RPMI8226 (cell line): ENCODE measurements at regions not wholly inside any gene's neighbourhood (a gene's known extent, or its start where the extent isn't known, plus 50 kb on each side); places are given as distances from the start of the nearest gene placed in this dataset.

ENCODE experiments used
- DNase-seq: peaks from one replicate; pipeline ENCODE4 v3.0.0-alpha.2; 2015

DNA sequence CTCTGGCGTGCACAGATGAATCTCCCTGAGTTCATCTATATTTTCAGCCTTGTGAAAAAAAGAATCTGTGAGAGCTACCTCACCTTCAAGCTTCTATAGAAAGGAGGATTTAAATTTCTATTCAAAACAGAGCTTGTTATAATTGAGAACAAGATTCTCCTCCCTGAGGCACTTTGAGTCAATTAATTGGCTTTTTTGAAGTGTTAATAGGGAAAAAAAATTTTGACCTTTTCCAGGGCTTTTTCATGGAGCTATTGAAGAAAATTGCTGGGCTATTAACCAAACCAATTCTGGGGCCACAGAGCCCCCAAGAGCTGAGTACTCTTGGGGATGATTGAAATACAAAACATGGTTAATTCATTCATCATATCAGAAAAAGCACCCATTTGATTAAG lies 225.1 kb downstream of the CMPK2 start:
- DNase-seq, result no peak

- no peak for DNase-seq
Observed at GRCh38 chr2:6641956-6642355, 223.8 kb downstream of the CMPK2 start.

GRCh38 chr2:6644261-6644660 lies 221.4 kb downstream of the CMPK2 start:
- no peak for DNase-seq

DNA sequence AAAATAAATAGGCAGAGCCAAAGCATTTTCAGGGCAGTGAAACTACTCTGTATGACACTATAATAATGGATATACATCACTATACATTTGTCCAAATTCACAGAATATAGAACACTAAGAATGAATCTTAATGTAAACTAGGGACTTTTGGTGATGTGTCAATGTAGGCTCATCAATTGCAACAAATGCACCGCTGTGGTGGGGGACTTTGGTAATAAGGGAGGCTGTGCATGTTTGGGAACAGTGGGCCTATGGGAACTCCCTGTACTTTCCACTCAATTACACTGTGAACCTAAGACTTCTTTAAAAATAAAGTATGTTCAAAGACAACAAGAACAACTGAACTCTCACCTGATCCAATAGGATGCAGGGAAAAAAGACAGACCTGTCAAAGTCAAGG lies 220.7 kb downstream of the CMPK2 start:
- no peak for DNase-seq

DNA sequence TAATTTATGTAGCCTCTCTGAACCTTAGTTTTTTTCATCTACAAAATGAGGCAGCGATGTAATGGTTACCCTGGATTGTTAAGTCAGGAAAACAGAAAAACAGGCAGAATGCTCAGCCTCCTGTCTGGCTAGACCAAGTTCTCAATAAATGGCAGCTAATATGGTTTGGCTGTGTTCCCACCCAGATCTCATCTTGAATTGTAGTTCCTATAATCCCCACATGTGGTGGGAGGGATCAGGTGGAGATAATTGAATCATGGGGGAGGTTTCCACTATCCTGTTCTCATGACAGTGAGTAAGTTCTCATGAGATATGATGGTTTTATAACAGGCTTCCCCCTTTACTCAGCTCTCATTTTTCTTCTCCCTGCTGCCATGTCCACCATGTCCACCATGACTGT lies 220.0 kb downstream of the CMPK2 start:
- DNase-seq, result no peak

DNA sequence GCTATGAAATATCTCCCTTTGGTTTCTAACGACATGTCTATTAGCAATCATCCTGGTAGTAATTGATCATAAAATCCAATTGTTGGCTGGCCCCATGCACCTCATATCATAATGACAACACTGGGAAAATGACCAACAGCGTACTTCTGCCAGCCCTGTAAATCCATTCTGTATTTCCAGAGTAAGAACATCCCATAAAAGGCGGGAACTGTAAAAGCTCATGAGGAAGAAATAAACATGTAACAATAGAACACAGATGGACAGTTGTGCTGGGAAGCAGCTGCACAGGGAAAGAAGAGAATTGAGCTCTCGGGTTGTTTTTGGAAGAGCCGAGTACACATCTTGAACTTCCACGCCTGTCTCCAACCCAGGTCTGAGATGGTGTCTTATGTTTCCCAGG lies 218.7 kb downstream of the CMPK2 start:
- no peak for DNase-seq

GRCh38 chr2:6648596-6649247 lies 217.0 kb downstream of the CMPK2 start:
- DNase-seq, result no peak

DNA sequence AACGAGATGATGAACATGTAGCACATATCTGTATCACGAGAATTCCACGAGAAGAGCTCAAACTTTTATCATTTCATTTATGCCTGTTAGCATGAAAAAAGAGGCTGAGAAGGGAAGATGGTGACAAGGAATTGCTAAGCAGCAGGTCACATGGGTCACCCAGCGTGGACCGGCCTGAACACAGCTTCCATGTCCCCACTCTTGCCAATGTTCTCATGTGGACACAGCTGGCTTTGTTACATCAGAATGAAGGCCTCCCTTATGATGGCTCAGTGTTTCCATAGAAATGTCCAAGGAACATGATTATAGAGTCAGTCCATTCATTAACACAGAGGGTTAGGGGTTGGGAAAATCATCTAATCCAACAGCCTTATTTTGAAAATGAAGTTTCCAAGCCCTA lies 215.4 kb downstream of the CMPK2 start:
- DNase-seq, result no peak

- DNase-seq, result no peak
Observed at GRCh38 chr2:6652251-6652650, 213.5 kb downstream of the CMPK2 start.

GRCh38 chr2:6653281-6653750 lies 212.4 kb downstream of the CMPK2 start:
- no peak for DNase-seq

GRCh38 chr2:6654279-6654678 lies 211.4 kb downstream of the CMPK2 start:
- no peak for DNase-seq

GRCh38 chr2:6656633-6657032 lies 209.1 kb downstream of the CMPK2 start:
- DNase-seq, result no peak

DNA sequence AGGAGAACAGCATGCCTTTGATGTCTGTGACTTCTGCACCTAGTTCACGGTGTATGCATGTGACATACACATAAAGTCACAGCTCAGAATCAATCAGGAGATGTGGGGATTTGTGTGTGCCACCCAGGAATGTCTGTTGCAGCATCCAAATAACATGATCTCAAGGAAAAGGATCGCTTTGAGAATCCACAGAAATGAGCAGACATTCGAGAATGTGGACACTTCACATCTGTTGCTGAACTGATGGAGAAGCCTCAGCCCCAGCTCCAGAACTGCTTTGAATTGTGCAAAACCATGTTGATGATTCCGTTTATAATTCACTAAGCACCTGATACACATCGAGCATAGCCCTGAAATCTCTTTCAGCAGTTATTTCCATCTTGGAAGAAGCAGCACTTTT lies 208.6 kb downstream of the CMPK2 start:
- DNase-seq, result no peak

DNA sequence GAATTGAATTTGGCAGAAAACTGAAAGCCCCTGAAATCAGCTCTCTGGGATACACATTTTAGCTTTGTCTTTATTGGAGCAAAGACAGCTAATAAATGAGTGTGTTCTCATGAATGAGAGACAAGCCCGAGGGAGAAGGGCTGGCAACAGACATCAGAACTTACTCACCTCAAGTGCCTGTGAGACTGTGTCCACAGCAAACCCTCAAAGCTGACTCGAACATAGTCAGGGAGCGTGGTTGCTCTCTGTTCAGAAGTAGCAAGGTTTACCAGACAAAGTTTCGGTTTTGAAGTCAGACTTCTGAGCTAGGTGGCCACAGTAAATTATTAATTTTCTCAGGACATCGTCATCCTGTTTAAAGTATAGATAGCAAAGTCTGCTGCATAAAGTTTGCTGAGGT lies 207.9 kb downstream of the CMPK2 start:
- DNase-seq, result no peak

DNA sequence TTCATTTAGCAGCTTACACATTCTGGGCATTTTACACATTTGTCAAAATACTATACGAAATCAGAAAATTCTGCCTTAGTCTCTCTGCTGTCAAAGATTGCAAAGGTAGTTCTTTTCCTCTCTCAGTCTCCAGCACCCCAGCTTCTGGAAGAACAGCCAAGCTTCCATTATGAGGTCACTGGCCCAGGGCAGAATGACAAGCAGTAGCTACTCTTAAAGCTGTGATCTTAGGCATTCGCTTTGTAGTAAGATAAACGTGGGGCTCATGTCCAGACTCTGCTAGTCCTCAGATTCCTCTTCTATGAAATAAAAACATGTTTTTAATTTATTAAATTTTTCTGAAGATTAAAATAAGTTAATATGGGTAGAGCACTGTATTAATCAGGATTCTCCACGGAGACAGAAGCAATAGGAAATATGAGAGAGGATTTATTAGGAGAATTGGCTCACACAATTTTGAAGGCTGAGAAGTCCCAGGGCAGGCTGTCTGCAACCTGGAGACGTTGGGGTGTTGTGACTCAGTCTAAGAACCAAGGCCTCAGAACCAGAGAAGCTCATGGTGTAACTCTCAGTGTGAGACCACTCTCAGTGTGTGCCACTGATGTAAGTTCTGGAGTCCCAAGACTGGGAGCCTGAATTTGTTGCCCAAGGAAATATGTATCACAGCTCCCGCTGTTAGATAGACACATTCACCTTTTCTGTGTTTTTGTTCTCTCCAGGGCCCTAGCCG lies 201.2 kb downstream of the CMPK2 start:
- DNase-seq, result no peak

DNA sequence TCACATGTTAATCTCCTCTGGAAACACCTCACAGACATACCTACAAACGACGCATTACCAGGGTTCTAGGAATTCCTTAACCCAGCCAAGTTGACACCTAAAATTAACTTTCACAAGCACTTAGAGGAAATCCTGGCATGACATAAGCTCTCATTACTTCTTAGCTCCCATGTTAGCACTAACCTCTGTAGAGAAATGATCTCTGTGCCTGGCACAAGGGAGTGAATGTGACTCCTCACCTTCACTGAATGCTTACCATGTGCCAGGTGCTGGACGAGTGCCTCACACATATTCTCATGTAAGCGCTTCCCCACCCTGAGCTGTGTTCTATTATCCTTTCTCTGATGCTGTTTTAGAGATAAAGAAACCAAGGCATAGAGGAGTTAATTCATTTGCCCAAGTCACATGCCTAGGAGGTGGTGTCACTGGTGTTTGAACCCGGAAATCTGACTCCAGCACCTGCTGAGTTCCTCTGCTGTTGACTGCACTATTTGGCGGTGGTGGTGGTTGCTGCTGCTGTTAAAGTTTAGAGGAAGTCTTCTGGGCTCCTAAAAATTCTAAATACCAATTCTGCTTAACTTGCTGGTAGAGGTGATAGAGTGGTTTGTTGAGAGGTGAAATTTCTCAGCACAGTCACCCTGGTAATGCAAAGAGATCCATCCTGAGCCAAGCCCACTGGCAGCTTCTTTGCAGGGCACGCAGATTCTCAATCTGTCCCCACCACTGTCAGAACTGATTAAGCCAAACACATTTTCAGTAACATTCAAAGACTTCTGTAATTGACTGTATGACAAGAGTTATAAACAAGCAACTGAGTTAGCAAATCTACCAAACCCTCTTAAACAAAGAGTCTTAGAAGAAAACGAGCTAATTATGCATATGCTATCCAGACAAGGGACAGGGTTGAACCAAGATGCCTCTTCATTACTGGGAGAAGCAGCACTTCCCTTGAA lies 200.3 kb downstream of the CMPK2 start:
- no peak for DNase-seq

DNA sequence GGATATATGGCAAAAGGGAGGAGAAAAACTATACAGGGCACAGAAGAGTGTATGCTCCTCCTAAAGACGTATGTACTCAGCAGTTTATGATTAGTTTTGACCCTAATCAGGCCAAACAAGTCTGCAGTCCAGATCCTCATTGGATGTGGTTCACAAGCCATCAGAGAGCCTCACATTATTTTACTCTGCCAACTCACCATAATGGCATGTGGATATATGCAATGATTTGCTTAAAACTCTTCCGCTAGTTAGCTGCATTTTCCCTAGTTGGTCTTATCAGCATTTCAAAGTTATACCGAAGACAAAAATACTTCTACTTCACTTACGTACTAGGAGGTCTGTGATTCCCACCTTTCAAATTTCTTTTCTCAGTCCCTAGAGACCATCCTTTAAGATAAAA lies 198.4 kb downstream of the CMPK2 start:
- DNase-seq, result no peak

DNA sequence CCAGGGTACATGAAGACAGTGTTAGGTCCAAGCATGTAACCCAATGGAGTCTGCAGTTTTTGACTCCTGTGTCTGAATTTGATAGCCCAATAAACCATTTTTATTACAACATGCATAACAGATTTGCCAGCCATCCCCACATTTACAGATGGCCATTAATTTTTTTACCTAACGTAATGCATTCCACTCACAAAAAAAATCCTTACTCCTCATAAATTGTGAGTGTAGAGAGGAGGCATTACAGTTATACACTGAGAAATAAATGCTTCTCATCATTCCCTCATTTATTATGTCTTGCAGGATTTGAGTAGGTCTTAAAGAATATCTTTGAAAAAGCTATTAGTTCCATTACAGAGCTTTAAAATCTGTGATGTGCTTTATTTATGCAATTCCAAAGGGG lies 193.8 kb downstream of the CMPK2 start:
- no peak for DNase-seq

- DNase-seq, result no peak
Observed at GRCh38 chr2:6674381-6674780, 191.3 kb downstream of the CMPK2 start.

- no peak for DNase-seq
Observed at GRCh38 chr2:6675791-6676190, 189.9 kb downstream of the CMPK2 start.

DNA sequence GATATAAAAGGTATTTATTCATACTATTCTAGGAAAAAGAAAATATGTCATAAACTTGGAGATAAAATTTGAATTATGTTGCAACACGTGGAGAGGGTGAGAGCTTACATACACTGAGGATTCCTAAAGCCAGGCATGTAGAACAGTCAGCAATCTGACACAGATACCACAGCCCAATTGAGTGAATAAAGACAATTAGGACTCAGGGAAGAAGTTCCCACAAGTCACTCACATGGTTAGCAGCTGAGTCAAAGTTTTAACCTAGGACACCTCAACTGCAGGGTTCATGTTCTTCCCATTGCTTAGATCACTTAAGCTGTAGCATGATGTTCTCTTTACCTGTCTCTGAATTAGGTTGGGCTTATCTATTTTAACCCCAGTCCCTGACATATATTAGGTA lies 189.5 kb downstream of the CMPK2 start:
- DNase-seq, result no peak

DNA sequence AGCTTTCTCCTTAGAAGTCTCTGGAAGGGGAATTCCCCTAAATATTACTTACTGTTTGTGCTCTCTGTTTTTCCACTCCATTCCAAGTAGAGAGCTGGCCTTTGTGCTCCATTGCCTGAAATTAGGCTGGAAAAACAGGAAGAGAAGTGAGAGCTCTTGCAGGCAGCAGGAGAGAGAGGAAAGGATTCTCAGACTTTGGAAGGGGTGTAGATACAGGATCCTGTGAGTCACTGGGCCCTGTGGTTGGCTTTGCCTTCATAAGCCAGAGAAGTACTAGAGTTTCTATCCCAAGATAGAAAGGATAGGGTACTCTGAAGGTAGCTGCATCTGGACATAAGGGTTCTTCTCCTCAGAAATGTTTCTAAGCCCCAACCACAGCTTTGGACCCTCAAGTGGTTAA lies 188.9 kb downstream of the CMPK2 start:
- no peak for DNase-seq

GRCh38 chr2:6679471-6679870 lies 186.2 kb downstream of the CMPK2 start:
- DNase-seq, result no peak

GRCh38 chr2:6683516-6683915 lies 182.2 kb downstream of the CMPK2 start:
- DNase-seq, result no peak
